Endodermal cell (in vitro differentiated cells): ENCODE measurements at regions not wholly inside any gene's neighbourhood (a gene's known extent, or its start where the extent isn't known, plus 50 kb on each side); places are given as distances from the start of the nearest gene placed in this dataset.

ENCODE experiments used
- DNase-seq: peaks from one replicate; pipeline ENCODE4 v3.0.0-alpha.2; 2017
- H3K27ac ChIP-seq: 2 replicates; pipeline ENCODE4 v1.5.1; 2013; ENCODE audit warnings: mild to moderate bottlenecking, low read depth, low read length, moderate library complexity
- H3K27me3 ChIP-seq: 2 replicates; pipeline ENCODE4 v1.6.1; 2013; ENCODE audit warnings: mild to moderate bottlenecking, low read length, moderate library complexity; ENCODE audit not compliant: insufficient read depth, control insufficient read depth, poor library complexity, severe bottlenecking
- H3K36me3 ChIP-seq: 2 replicates; pipeline ENCODE4 v1.7.0; 2013; ENCODE audit warnings: mild to moderate bottlenecking, low read length, moderate library complexity; ENCODE audit not compliant: control insufficient read depth, insufficient read depth
- H3K4me1 ChIP-seq: one replicate; pipeline ENCODE4 v1.7.0; 2013; ENCODE audit warnings: low read length; ENCODE audit not compliant: control insufficient read depth, insufficient read depth
- H3K4me3 ChIP-seq: 2 replicates; pipeline ENCODE4 v1.5.1; 2013; ENCODE audit warnings: mild to moderate bottlenecking, low read length, moderate library complexity
- H3K9ac ChIP-seq: 2 replicates; pipeline ENCODE4 v1.6.1; 2013; ENCODE audit warnings: mild to moderate bottlenecking, low read length, moderate library complexity; ENCODE audit not compliant: poor library complexity, severe bottlenecking; ENCODE audit errors: extremely low read depth
- H3K9me3 ChIP-seq: 2 replicates; pipeline ENCODE4 v1.6.1; 2013; ENCODE audit warnings: mild to moderate bottlenecking, low read length, moderate library complexity; ENCODE audit not compliant: control insufficient read depth
- H3K27ac Mint-ChIP-seq: 2 replicates; pipeline ENCODE4 v1.8.0; 2020; ENCODE audit warnings: mixed read lengths
- H3K27me3 Mint-ChIP-seq: 2 replicates; pipeline ENCODE4 v1.8.0; 2021; ENCODE audit warnings: mild to moderate bottlenecking, mixed read lengths; ENCODE audit not compliant: insufficient read depth
- H3K36me3 Mint-ChIP-seq: 2 replicates; pipeline ENCODE4 v1.8.0; 2020; ENCODE audit warnings: low read depth, mixed read lengths
- H3K4me1 Mint-ChIP-seq: 2 replicates; pipeline ENCODE4 v1.8.0; 2020; ENCODE audit warnings: mixed read lengths
- H3K4me3 Mint-ChIP-seq: 2 replicates; pipeline ENCODE4 v1.8.0; 2020; ENCODE audit warnings: mild to moderate bottlenecking, moderate library complexity, mixed read lengths
- H3K9me3 Mint-ChIP-seq: 2 replicates; pipeline ENCODE4 v1.8.0; 2020; ENCODE audit warnings: mild to moderate bottlenecking, mixed read lengths
- WGBS, 2 experiments: methylation state at CpG; one replicate each; pipeline versions ENCODE4 v1.1.5 to v1.1.7; 2013; ENCODE audit warnings: missing lambda C conversion rate in 2 of 2, mixed read lengths in 1 of 2; ENCODE audit not compliant: insufficient coverage in 1 of 2, insufficient read length in 1 of 2; 5-methylcytosine and 5-hydroxymethylcytosine counted together
- TF ChIP-seq, protein P1 (sequence below): fragments of 200-600 bp; sonication (generic); conservative IDR thresholded peaks from 2 replicates; pipeline ENCODE4 v1.5.0; 2021; ENCODE audit warnings: antibody characterized with exemption, mild to moderate bottlenecking

DNA sequence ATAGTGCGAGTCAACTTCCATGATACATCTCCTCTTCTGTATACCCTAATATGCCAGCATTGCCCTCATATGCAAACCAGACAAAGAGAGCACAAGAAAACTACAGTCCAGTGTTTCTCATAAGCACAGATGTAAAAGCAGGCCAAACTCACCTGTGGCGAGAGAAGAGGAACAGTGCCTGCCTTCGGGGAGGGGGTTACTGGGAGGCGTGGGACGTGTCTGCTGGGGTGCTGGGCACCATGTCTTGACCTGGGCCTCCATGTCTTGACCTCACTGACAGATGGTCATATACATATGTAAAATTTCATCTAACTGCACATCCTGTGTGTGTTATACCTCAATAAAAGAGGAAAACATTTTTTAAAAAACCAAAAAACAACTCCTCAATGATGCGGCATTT is 159.3 kb upstream of the PPP1R26 start:
- WGBS, 2 experiments: 91 to 95% methylated on average over 4 to 6 of the region's 6 CpGs
- Mint-ChIP-seq H3K36me3 (no peaks in the 10 kb centered on the region), H3K4me3 (no peak overlapping the region), H3K9me3 (no peaks in the 10 kb centered on the region), H3K27ac (no peak overlapping the region), H3K4me1 (no peaks in the 10 kb centered on the region), H3K27me3 (no peaks in the 10 kb centered on the region)
- Histone ChIP-seq H3K4me1 (no peaks in the 10 kb centered on the region), H3K9ac (no peak overlapping the region), H3K27me3 (no peaks in the 10 kb centered on the region), H3K27ac (peak overlapping the region; percentile 30), H3K36me3 (no peaks in the 10 kb centered on the region), H3K9me3 (no peaks in the 10 kb centered on the region), H3K4me3 (no peak overlapping the region)
- TF ChIP-seq, protein P1, sequence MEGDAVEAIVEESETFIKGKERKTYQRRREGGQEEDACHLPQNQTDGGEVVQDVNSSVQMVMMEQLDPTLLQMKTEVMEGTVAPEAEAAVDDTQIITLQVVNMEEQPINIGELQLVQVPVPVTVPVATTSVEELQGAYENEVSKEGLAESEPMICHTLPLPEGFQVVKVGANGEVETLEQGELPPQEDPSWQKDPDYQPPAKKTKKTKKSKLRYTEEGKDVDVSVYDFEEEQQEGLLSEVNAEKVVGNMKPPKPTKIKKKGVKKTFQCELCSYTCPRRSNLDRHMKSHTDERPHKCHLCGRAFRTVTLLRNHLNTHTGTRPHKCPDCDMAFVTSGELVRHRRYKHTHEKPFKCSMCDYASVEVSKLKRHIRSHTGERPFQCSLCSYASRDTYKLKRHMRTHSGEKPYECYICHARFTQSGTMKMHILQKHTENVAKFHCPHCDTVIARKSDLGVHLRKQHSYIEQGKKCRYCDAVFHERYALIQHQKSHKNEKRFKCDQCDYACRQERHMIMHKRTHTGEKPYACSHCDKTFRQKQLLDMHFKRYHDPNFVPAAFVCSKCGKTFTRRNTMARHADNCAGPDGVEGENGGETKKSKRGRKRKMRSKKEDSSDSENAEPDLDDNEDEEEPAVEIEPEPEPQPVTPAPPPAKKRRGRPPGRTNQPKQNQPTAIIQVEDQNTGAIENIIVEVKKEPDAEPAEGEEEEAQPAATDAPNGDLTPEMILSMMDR: no peak
- DNase-seq: peak; percentile 32

DNA sequence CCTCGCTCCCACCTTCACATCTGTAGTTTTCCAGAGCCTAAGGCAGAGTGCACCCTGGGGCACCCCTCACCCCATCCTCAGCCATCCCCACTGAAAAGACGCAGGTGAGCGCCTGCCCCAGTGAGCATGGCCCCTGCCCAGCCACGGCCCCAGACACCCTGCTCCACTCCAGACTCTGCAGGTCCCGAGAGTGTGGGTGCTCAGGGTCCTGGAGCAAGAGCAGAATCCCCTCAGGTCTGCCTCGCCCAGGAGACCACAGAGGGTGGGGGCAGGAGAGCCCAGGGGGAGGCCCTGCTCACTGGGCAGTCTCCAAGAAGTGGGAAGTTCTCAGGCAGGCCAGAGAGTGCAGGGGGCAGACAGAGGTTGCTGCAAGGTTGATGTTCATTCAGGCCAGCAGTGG is 158.6 kb upstream of the PPP1R26 start:
- Histone ChIP-seq H3K36me3 (no peaks in the 10 kb centered on the region), H3K9me3 (no peaks in the 10 kb centered on the region), H3K27me3 (no peaks in the 10 kb centered on the region), H3K4me1 (no peaks in the 10 kb centered on the region), H3K4me3 (no peak overlapping the region), H3K27ac (no peak overlapping the region), H3K9ac (no peak overlapping the region)
- Mint-ChIP-seq H3K9me3 (no peaks in the 10 kb centered on the region), H3K27ac (no peak overlapping the region), H3K36me3 (no peaks in the 10 kb centered on the region), H3K27me3 (no peaks in the 10 kb centered on the region), H3K4me3 (no peak overlapping the region), H3K4me1 (no peaks in the 10 kb centered on the region)
- WGBS, 2 experiments: 85% methylated on average over 6 of the region's 6 CpGs; no CpG with 5 or more reads in 1 of the 2 experiments
- DNase-seq: peak; percentile 35
- TF ChIP-seq, protein P1: no peak

DNA sequence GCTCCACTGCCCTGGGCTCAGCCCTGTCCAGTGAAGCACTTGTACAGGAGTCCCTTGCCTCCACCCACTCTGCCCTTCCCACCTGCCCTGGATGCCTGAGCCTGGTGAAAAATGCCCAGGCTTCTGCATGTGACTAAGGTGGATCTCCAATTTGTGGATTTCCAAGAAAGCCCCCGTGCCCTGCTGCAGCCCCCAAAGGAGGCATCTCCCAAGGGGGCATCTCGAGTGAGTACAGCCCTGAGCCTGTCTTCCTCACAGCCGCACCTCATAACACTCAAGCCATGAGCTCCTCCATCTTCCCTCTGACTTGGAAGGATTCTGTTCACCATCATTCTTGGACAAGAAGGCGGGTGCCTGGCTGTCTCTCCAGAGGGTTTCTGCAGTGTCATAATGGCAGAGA is 158.0 kb upstream of the PPP1R26 start:
- H3K4me3 ChIP-seq: no peak overlapping the region
- H3K27ac ChIP-seq: no peak overlapping the region
- no peaks in the 10 kb centered on the region for H3K4me1 ChIP-seq
- Mint-ChIP-seq H3K4me1 (no peaks in the 10 kb centered on the region), H3K27ac (no peak overlapping the region), H3K36me3 (no peaks in the 10 kb centered on the region), H3K9me3 (no peaks in the 10 kb centered on the region), H3K27me3 (no peaks in the 10 kb centered on the region), H3K4me3 (no peak overlapping the region)
- DNase-seq: no peak
- no peaks in the 10 kb centered on the region for H3K9me3 ChIP-seq
- no peak overlapping the region for H3K9ac ChIP-seq
- H3K27me3 ChIP-seq: no peaks in the 10 kb centered on the region
- WGBS, 2 experiments: 91 to 100% methylated on average over 3 to 4 of the region's 4 CpGs
- TF ChIP-seq, protein P1: no peak
- H3K36me3 ChIP-seq: no peaks in the 10 kb centered on the region
